PC-3 (cell line): ENCODE measurements at regions not wholly inside any gene's neighbourhood (a gene's known extent, or its start where the extent isn't known, plus 50 kb on each side); places are given as distances from the start of the nearest gene placed in this dataset.

Source experiments
- ATAC-seq: fragments of 200-7000 bp; cut with Tn5 transposase; 2 replicates; pipeline ENCODE4 v1.9.1; 2020; ENCODE audit warnings: mild to moderate bottlenecking, moderate library complexity
- BruUV-seq: library from RNA; stranded (reverse); fragments of 400-500 nt; replicated peaks from 2 replicates; lab custom pipeline; 2021; lab: Mats Ljungman, UMichigan
- CTCF ChIA-PET: fragments of 300-600 bp; sonication (Branson Sonifier 250); formaldehyde crosslinking; loops from one replicate; lab custom pipeline; 2022; ENCODE audit warnings: antibody characterized with exemption; lab: Charles Lee
- POLR2A ChIA-PET: fragments of 300-600 bp; sonication (Branson Sonifier 250); formaldehyde crosslinking; loops from one replicate; lab custom pipeline; 2022; ENCODE audit warnings: antibody characterized with exemption; ENCODE audit not compliant: unreplicated experiment; lab: Charles Lee
- DNase-seq: peaks from one replicate; pipeline ENCODE4 v3.0.0-alpha.2; 2015
- H2AFZ ChIP-seq: fragments of 300-600 bp; sonication (generic); 2 replicates; pipeline ENCODE4 v1.6.0; 2016; ENCODE audit warnings: antibody characterized with exemption, low read length
- H3F3A ChIP-seq: fragments of 300-600 bp; sonication (generic); one replicate; pipeline ENCODE4 v1.6.0; 2017; ENCODE audit warnings: antibody characterized with exemption, low read length, control low read depth, mild to moderate bottlenecking; ENCODE audit not compliant: unreplicated experiment
- H3K27ac ChIP-seq: fragments of 300-600 bp; sonication (generic); 2 replicates; pipeline ENCODE4 v1.5.1; 2016; ENCODE audit warnings: mild to moderate bottlenecking, low read length
- H3K27me3 ChIP-seq: fragments of 300-600 bp; sonication (generic); 2 replicates; pipeline ENCODE4 v1.6.1; 2016; ENCODE audit warnings: low read length, mixed read lengths
- H3K36me3 ChIP-seq: fragments of 300-600 bp; sonication (generic); 2 replicates; pipeline ENCODE4 v1.6.1; 2016; ENCODE audit warnings: low read depth, mixed run types, low read length, mixed read lengths
- H3K4me1 ChIP-seq: fragments of 300-600 bp; sonication (generic); 2 replicates; pipeline ENCODE4 v1.5.1; 2016; ENCODE audit warnings: low read length; ENCODE audit not compliant: insufficient read depth
- H3K4me2 ChIP-seq: fragments of 300-600 bp; sonication (generic); 2 replicates; pipeline ENCODE4 v1.6.0; 2016; ENCODE audit warnings: low read length
- H3K4me3 ChIP-seq: fragments of 300-600 bp; sonication (generic); 2 replicates; pipeline ENCODE4 v1.5.1; 2016; ENCODE audit warnings: mild to moderate bottlenecking, low read length, mixed read lengths
- H3K79me2 ChIP-seq: fragments of 300-600 bp; sonication (generic); 2 replicates; pipeline ENCODE4 v1.6.1; 2017; ENCODE audit warnings: low read length, mixed read lengths
- H3K9ac ChIP-seq: fragments of 300-600 bp; sonication (generic); 2 replicates; pipeline ENCODE4 v1.6.0; 2016; ENCODE audit warnings: mild to moderate bottlenecking, low read length
- H3K9me2 ChIP-seq: fragments of 300-600 bp; sonication (generic); replicated peaks from 2 replicates; pipeline ENCODE4 v1.6.1; 2016; ENCODE audit warnings: mixed run types, low read length, mixed read lengths
- H3K9me3 ChIP-seq: fragments of 300-600 bp; sonication (generic); 2 replicates; pipeline ENCODE4 v1.6.1; 2016; ENCODE audit warnings: low read length, mixed read lengths
- H4K20me1 ChIP-seq: fragments of 300-600 bp; sonication (generic); 2 replicates; pipeline ENCODE4 v1.6.1; 2016; ENCODE audit warnings: low read length, mixed read lengths
- CTCF ChIP-seq: fragments of 300-600 bp; sonication (generic); conservative IDR thresholded peaks from 2 replicates; pipeline ENCODE4 v1.5.1; 2017; ENCODE audit warnings: antibody characterized with exemption, low read depth, mild to moderate bottlenecking, low read length
- EZH2 ChIP-seq: fragments of 300-600 bp; sonication (generic); IDR thresholded peaks from one replicate; pipeline ENCODE4 v1.6.1; 2017; ENCODE audit warnings: antibody characterized with exemption, mild to moderate bottlenecking, low read length; ENCODE audit not compliant: unreplicated experiment
- EZH2phosphoT487 ChIP-seq: fragments of 300-600 bp; sonication (generic); IDR thresholded peaks from 2 replicates; pipeline ENCODE4 v1.6.1; 2018; ENCODE audit warnings: mild to moderate bottlenecking, antibody characterized with exemption, low read length, borderline replicate concordance
- intact Hi-C: fragments of 100-400 bp; cut with micrococcal nuclease; formaldehyde crosslinking; loops from 2 replicates; pipeline ENCODE4 v1.9.0; 2023

- Histone ChIP-seq H3K27ac (no peak overlapping the region), H4K20me1 (no peaks in the 10 kb centered on the region), H3K79me2 (no peaks in the 10 kb centered on the region), H3K4me2 (no peak overlapping the region), H3K9me3 (no peaks in the 10 kb centered on the region), H3K9ac (no peak overlapping the region), H2AFZ (no peak overlapping the region), H3K27me3 (peaks cover 49% of the 10 kb centered on the region), H3K4me1 (no peaks in the 10 kb centered on the region), H3K9me2 (no peaks in the 10 kb centered on the region), H3K36me3 (no peaks in the 10 kb centered on the region), H3K4me3 (no peak overlapping the region), H3F3A (no peaks in the 10 kb centered on the region)
- no peak for DNase-seq
- intact Hi-C loops, result no loop called here
- ChIA-PET POLR2A (no interaction called here), CTCF (no interaction called here)
- no peak for TF ChIP-seq EZH2
- TF ChIP-seq CTCF, result no peak
- TF ChIP-seq EZH2phosphoT487, result no peak
- no peak for ATAC-seq
- no TSS peak for BruUV-seq
Observed at GRCh38 chr4:180799798-180800197, 1443.4 kb upstream of the TENM3 start.

- H3K36me3 ChIP-seq, result no peaks in the 10 kb centered on the region
- DNase-seq (no peak), ATAC-seq (no peak)
- H3K9me3 ChIP-seq, result no peaks in the 10 kb centered on the region
- no peaks in the 10 kb centered on the region for H3K79me2 ChIP-seq
- no peaks in the 10 kb centered on the region for H3F3A ChIP-seq
- no peaks in the 10 kb centered on the region for H3K9me2 ChIP-seq
- BruUV-seq, result no TSS peak
- H3K27me3 ChIP-seq, result peaks cover 28% of the 10 kb centered on the region
- no peak overlapping the region for H3K9ac ChIP-seq
- no peak overlapping the region for H3K4me3 ChIP-seq
- intact Hi-C loops, result no loop called here
- H3K27ac ChIP-seq, result no peak overlapping the region
- H3K4me1 ChIP-seq, result no peaks in the 10 kb centered on the region
- H4K20me1 ChIP-seq, result no peaks in the 10 kb centered on the region
- H3K4me2 ChIP-seq, result no peak overlapping the region
- H2AFZ ChIP-seq, result no peak overlapping the region
- TF ChIP-seq CTCF (no peak), EZH2phosphoT487 (no peak), EZH2 (no peak)
- ChIA-PET CTCF (no interaction called here), POLR2A (no interaction called here)
Observed at GRCh38 chr4:180805101-180805500, 1438.1 kb upstream of the TENM3 start.

- H3K4me1 ChIP-seq, result no peaks in the 10 kb centered on the region
- H2AFZ ChIP-seq, result no peak overlapping the region
- H3K9ac ChIP-seq, result no peak overlapping the region
- no peaks in the 10 kb centered on the region for H3K9me3 ChIP-seq
- CTCF ChIA-PET, result no interaction called here
- POLR2A ChIA-PET, result no interaction called here
- no peaks in the 10 kb centered on the region for H3K79me2 ChIP-seq
- BruUV-seq, result no TSS peak
- H3K9me2 ChIP-seq, result no peaks in the 10 kb centered on the region
- intact Hi-C loops, result no loop called here
- no peak for TF ChIP-seq EZH2
- TF ChIP-seq EZH2phosphoT487, result no peak
- TF ChIP-seq CTCF, result no peak
- H3K4me2 ChIP-seq, result no peak overlapping the region
- no peaks in the 10 kb centered on the region for H3F3A ChIP-seq
- DNase-seq (no peak), ATAC-seq (no peak)
- peaks cover 11% of the 10 kb centered on the region; the same call in 1 of the 2 replicates for H3K27me3 ChIP-seq
- H3K4me3 ChIP-seq, result no peak overlapping the region
- H3K36me3 ChIP-seq, result no peaks in the 10 kb centered on the region
- H4K20me1 ChIP-seq, result no peaks in the 10 kb centered on the region
- no peak overlapping the region for H3K27ac ChIP-seq
Observed at GRCh38 chr4:180808862-180809261, 1434.3 kb upstream of the TENM3 start.
